HEK293T (cell line): ENCODE measurements at regions not wholly inside any gene's neighbourhood (a gene's known extent, or its start where the extent isn't known, plus 50 kb on each side); places are given as distances from the start of the nearest gene placed in this dataset.

Experiments used
- CTCF ChIA-PET: fragments of 350-600 bp; formaldehyde crosslinking; extraction: SDS; loops from one replicate; lab custom pipeline; 2021; ENCODE audit warnings: antibody characterized with exemption, inconsistent platforms; lab: Yijun Ruan, JAX
- POLR2A ChIA-PET: fragments of 350-600 bp; formaldehyde crosslinking; extraction: SDS; loops from one replicate; lab custom pipeline; 2020; ENCODE audit warnings: antibody characterized with exemption, inconsistent platforms; lab: Yijun Ruan, JAX
- DNase-seq: peaks from one replicate; pipeline ENCODE4 v3.0.0; 2012; ENCODE audit warnings: mixed read lengths; ENCODE audit errors: extremely low spot score
- ARNT ChIP-seq: fragments of 450-650 bp; IDR thresholded peaks from 2 replicates; pipeline ENCODE4 v1.6.1; 2017; ENCODE audit warnings: mild to moderate bottlenecking
- BHLHE40 ChIP-seq: fragments of 450-650 bp; IDR thresholded peaks from 2 replicates; pipeline ENCODE4 v1.6.1; 2016; ENCODE audit warnings: mild to moderate bottlenecking, moderate library complexity, borderline replicate concordance
- CTBP1 ChIP-seq: fragments of 450-650 bp; IDR thresholded peaks from 2 replicates; pipeline ENCODE4 v1.6.1; 2016; ENCODE audit warnings: borderline replicate concordance
- ELF4 ChIP-seq: fragments of 450-650 bp; IDR thresholded peaks from 2 replicates; pipeline ENCODE4 v1.6.1; 2017; ENCODE audit warnings: antibody characterized with exemption
- FOXA1 ChIP-seq: fragments of 450-650 bp; IDR thresholded peaks from 2 replicates; pipeline ENCODE4 v1.6.1; 2016; ENCODE audit warnings: mild to moderate bottlenecking
- FOXK2 ChIP-seq: fragments of 450-650 bp; IDR thresholded peaks from 2 replicates; pipeline ENCODE4 v1.6.1; 2016; ENCODE audit warnings: mild to moderate bottlenecking
- FOXM1 ChIP-seq: fragments of 450-650 bp; IDR thresholded peaks from 2 replicates; pipeline ENCODE4 v1.6.1; 2017; ENCODE audit warnings: mild to moderate bottlenecking, borderline replicate concordance
- HDGF ChIP-seq: fragments of 450-650 bp; IDR thresholded peaks from 2 replicates; pipeline ENCODE4 v1.6.1; 2017; ENCODE audit warnings: antibody characterized with exemption, borderline replicate concordance
- L3MBTL2 ChIP-seq: fragments of 450-650 bp; conservative IDR thresholded peaks from 2 replicates; pipeline ENCODE4 v1.6.1; 2016; ENCODE audit warnings: mild to moderate bottlenecking
- LEF1 ChIP-seq: fragments of 450-650 bp; IDR thresholded peaks from 2 replicates; pipeline ENCODE4 v1.6.1; 2017; ENCODE audit warnings: mild to moderate bottlenecking, borderline replicate concordance
- NFRKB ChIP-seq: fragments of 450-650 bp; IDR thresholded peaks from 2 replicates; pipeline ENCODE4 v1.6.1; 2016; ENCODE audit warnings: mild to moderate bottlenecking, moderate library complexity
- PKNOX1 ChIP-seq: fragments of 450-650 bp; IDR thresholded peaks from 2 replicates; pipeline ENCODE4 v1.6.1; 2016
- SP1 ChIP-seq: fragments of 450-650 bp; IDR thresholded peaks from 2 replicates; pipeline ENCODE4 v1.6.1; 2017
- SUZ12 ChIP-seq: fragments of 450-650 bp; IDR thresholded peaks from 2 replicates; pipeline ENCODE4 v1.6.1; 2016; ENCODE audit warnings: mild to moderate bottlenecking
- TARDBP ChIP-seq: fragments of 450-650 bp; IDR thresholded peaks from 2 replicates; pipeline ENCODE4 v1.6.1; 2016
- ZNF384 ChIP-seq: fragments of 450-650 bp; IDR thresholded peaks from 2 replicates; pipeline ENCODE4 v1.6.1; 2016

GRCh38 chr7:109751241-109751640 is 1181.6 kb downstream of the DNAJB9 start:
- TF ChIP-seq FOXM1 (no peak), BHLHE40 (no peak)
- POLR2A ChIA-PET: no interaction called here
- CTCF ChIA-PET: no interaction called here
- DNase-seq: no peak

GRCh38 chr7:109752068-109752467 is 1182.4 kb downstream of the DNAJB9 start:
- DNase-seq: no peak
- TF ChIP-seq HDGF: no peak
- TF ChIP-seq PKNOX1: no peak
- no peak for TF ChIP-seq ARNT
- no peak for TF ChIP-seq ZNF384
- no peak for TF ChIP-seq SUZ12
- no peak for TF ChIP-seq FOXM1
- no peak for TF ChIP-seq FOXK2
- no peak for TF ChIP-seq L3MBTL2
- CTCF ChIA-PET: no interaction called here
- POLR2A ChIA-PET: no interaction called here

GRCh38 chr7:109757713-109758112 is 1188.0 kb downstream of the DNAJB9 start:
- POLR2A ChIA-PET: no interaction called here
- TF ChIP-seq LEF1 (no peak), HDGF (no peak), CTBP1 (no peak), SP1 (no peak), FOXM1 (no peak), PKNOX1 (no peak), FOXK2 (no peak), ARNT (no peak), NFRKB (no peak), ZNF384 (no peak), L3MBTL2 (no peak)
- DNase-seq: no peak
- CTCF ChIA-PET: no interaction called here

- TF ChIP-seq TARDBP: no peak
- DNase-seq: no peak
- ChIA-PET POLR2A (no interaction called here), CTCF (no interaction called here)
Measured at GRCh38 chr7:109763611-109764010, 1193.9 kb downstream of the DNAJB9 start.

GRCh38 chr7:109772161-109772560 is 1202.5 kb downstream of the DNAJB9 start:
- no peak for DNase-seq
- CTCF ChIA-PET: no interaction called here
- TF ChIP-seq SP1 (no peak), ARNT (no peak), CTBP1 (no peak), PKNOX1 (no peak), L3MBTL2 (no peak), LEF1 (no peak), FOXM1 (no peak), FOXK2 (no peak), FOXA1 (no peak), ZNF384 (no peak), NFRKB (no peak), HDGF (no peak), SUZ12 (no peak), TARDBP (no peak), ELF4 (no peak), BHLHE40 (no peak)
- POLR2A ChIA-PET: no interaction called here

- DNase-seq: no peak
- ChIA-PET CTCF (no interaction called here), POLR2A (no interaction called here)
- TF ChIP-seq FOXM1 (no peak), LEF1 (no peak), NFRKB (no peak), L3MBTL2 (no peak), ELF4 (no peak), SP1 (no peak), ARNT (no peak), CTBP1 (no peak), FOXA1 (no peak), TARDBP (no peak), HDGF (no peak), ZNF384 (no peak)
Measured at GRCh38 chr7:109782806-109783205, 1213.1 kb downstream of the DNAJB9 start.

- TF ChIP-seq SP1 (no peak), ELF4 (no peak), NFRKB (no peak), FOXA1 (no peak), ARNT (no peak), SUZ12 (no peak), ZNF384 (no peak), FOXM1 (no peak), TARDBP (no peak), CTBP1 (no peak), HDGF (no peak), BHLHE40 (no peak), LEF1 (no peak), L3MBTL2 (no peak), PKNOX1 (no peak), FOXK2 (no peak)
- POLR2A ChIA-PET: no interaction called here
- CTCF ChIA-PET: no interaction called here
- DNase-seq: no peak
Measured at GRCh38 chr7:109806548-109806947, 1236.9 kb downstream of the DNAJB9 start.
